GM12878 (cell line): ENCODE measurements at regions not wholly inside any gene's neighbourhood (a gene's known extent, or its start where the extent isn't known, plus 50 kb on each side); places are given as distances from the start of the nearest gene placed in this dataset.

ENCODE experiments used
- ATAC-seq: fragments of 200-7000 bp; cut with Tn5 transposase; 3 replicates; pipeline ENCODE4 v1.9.1; 2020; ENCODE audit warnings: mild to moderate bottlenecking, moderate library complexity
- BruUV-seq: library from RNA; stranded (reverse); fragments of 400-500 nt; replicated peaks from 2 replicates; lab custom pipeline; 2021; lab: Mats Ljungman, UMichigan
- CTCF ChIA-PET: fragments of 300-600 bp; sonication (Branson Sonifier 250); formaldehyde crosslinking; extraction: SDS; loops from one replicate; lab custom pipeline; 2021; ENCODE audit warnings: inconsistent platforms; lab: Yijun Ruan, JAX
- POLR2A ChIA-PET: fragments of 350-600 bp; formaldehyde crosslinking; extraction: SDS; loops from one replicate; lab custom pipeline; 2021; ENCODE audit warnings: inconsistent platforms; lab: Charles Lee
- RAD21 ChIA-PET: fragments of 300-600 bp; sonication (Branson Sonifier 250); formaldehyde crosslinking; loops from one replicate; lab custom pipeline; 2023; ENCODE audit warnings: antibody characterized with exemption; ENCODE audit not compliant: unreplicated experiment; lab: Charles Lee
- SMC1A ChIA-PET: fragments of 300-600 bp; sonication (Branson Sonifier 250); formaldehyde crosslinking; loops from one replicate; lab custom pipeline; 2023; ENCODE audit not compliant: unreplicated experiment, uncharacterized antibody; lab: Charles Lee
- DNase-seq: peaks from one replicate; pipeline ENCODE4 v3.0.0-alpha.2; 2011; ENCODE audit warnings: low read depth, low spot score
- FAIRE-seq: peaks from 3 replicates; lab custom pipeline; 2011; peaks lifted over from hg19 to GRCh38; lab: Jason Lieb, UNC
- H2AFZ ChIP-seq: 2 replicates; pipeline ENCODE4 v1.6.0; 2011; ENCODE audit warnings: low read depth, low read length, control low read depth; ENCODE audit not compliant: control insufficient read depth
- H3K27ac ChIP-seq: 2 replicates; pipeline ENCODE4 v1.5.1; 2011; ENCODE audit warnings: control low read depth; ENCODE audit not compliant: control insufficient read depth, insufficient read depth
- H3K27me3 ChIP-seq, 2 experiments: replicated peaks in 1 of 2; 2 replicates each; pipeline versions ENCODE4 v1.6.0 to v1.6.1; 2011; ENCODE audit warnings: low read length in 1 of 2; ENCODE audit not compliant: control insufficient read depth in 2 of 2, insufficient read depth in 2 of 2
- H3K36me3 ChIP-seq, 2 experiments: 2 replicates each; pipeline ENCODE4 v1.5.1; 2011; ENCODE audit warnings: low read length in 1 of 2; ENCODE audit not compliant: control insufficient read depth in 2 of 2, insufficient read depth in 2 of 2
- H3K4me1 ChIP-seq: 2 replicates; pipeline ENCODE4 v1.6.1; 2011; ENCODE audit warnings: mild to moderate bottlenecking, low read length, moderate library complexity, mixed read lengths; ENCODE audit not compliant: control insufficient read depth, insufficient read depth
- H3K4me2 ChIP-seq: 2 replicates; pipeline ENCODE4 v1.6.0; 2011; ENCODE audit warnings: control low read depth; ENCODE audit not compliant: control insufficient read depth, insufficient read depth
- H3K4me3 ChIP-seq: fragments of 200-600 bp; sonication (generic); 2 replicates; pipeline ENCODE4 v1.5.1; 2016
- H3K79me2 ChIP-seq: 2 replicates; pipeline ENCODE4 v1.6.0; 2011; ENCODE audit warnings: low read length; ENCODE audit not compliant: control insufficient read depth, insufficient read depth
- H3K9ac ChIP-seq: 2 replicates; pipeline ENCODE4 v1.8.0; 2011; ENCODE audit warnings: low read length, control low read depth, mixed read lengths; ENCODE audit not compliant: control insufficient read depth, insufficient read depth
- H3K9me3 ChIP-seq: replicated peaks from 3 replicates; pipeline ENCODE4 v1.5.1; 2011; ENCODE audit warnings: mild to moderate bottlenecking, low read length; ENCODE audit not compliant: control insufficient read depth, insufficient read depth
- H4K20me1 ChIP-seq: 2 replicates; pipeline ENCODE4 v1.6.0; 2011; ENCODE audit not compliant: control insufficient read depth, insufficient read depth
- CHD4 ChIP-seq: fragments of 200-600 bp; sonication (generic); IDR thresholded peaks from 2 replicates; pipeline ENCODE4 v1.6.1; 2016; ENCODE audit warnings: mild to moderate bottlenecking
- GATAD2B ChIP-seq: fragments of 450-650 bp; conservative IDR thresholded peaks from 2 replicates; pipeline ENCODE4 v1.6.1; 2017; ENCODE audit warnings: low read depth, mild to moderate bottlenecking, moderate library complexity
- HDAC2 ChIP-seq: fragments of 200-600 bp; sonication (generic); IDR thresholded peaks from 2 replicates; pipeline ENCODE4 v1.6.1; 2017
- HDGF ChIP-seq: fragments of 450-650 bp; IDR thresholded peaks from 2 replicates; pipeline ENCODE4 v1.6.1; 2016; ENCODE audit warnings: antibody characterized with exemption
- IKZF1 ChIP-seq: fragments of 450-650 bp; conservative IDR thresholded peaks from 2 replicates; pipeline ENCODE4 v1.6.1; 2017; ENCODE audit warnings: antibody characterized with exemption, mild to moderate bottlenecking
- IRF3 ChIP-seq: fragments of 450-650 bp; IDR thresholded peaks from 2 replicates; pipeline ENCODE4 v1.6.1; 2014; ENCODE audit warnings: mild to moderate bottlenecking
- MEF2B ChIP-seq: fragments of 450-650 bp; IDR thresholded peaks from 2 replicates; pipeline ENCODE4 v1.6.1; 2018; ENCODE audit warnings: mild to moderate bottlenecking, moderate library complexity; ENCODE audit not compliant: partially characterized antibody, poor library complexity, severe bottlenecking
- PML ChIP-seq: IDR thresholded peaks from 2 replicates; pipeline ENCODE4 v1.6.1; 2012; ENCODE audit warnings: low read length, inconsistent platforms
- POLR2A ChIP-seq: IDR thresholded peaks from 2 replicates; pipeline ENCODE4 v1.6.1; 2011; ENCODE audit warnings: low read depth, mild to moderate bottlenecking, low read length
- SMARCA5 ChIP-seq: fragments of 450-650 bp; IDR thresholded peaks from 2 replicates; pipeline ENCODE4 v1.6.1; 2017; ENCODE audit warnings: mild to moderate bottlenecking
- SREBF2 ChIP-seq: IDR thresholded peaks from 2 replicates; pipeline ENCODE4 v1.6.1; 2012; ENCODE audit warnings: mild to moderate bottlenecking, low read length
- STAT1 ChIP-seq: fragments of 450-650 bp; conservative IDR thresholded peaks from 2 replicates; pipeline ENCODE4 v1.6.1; 2014; ENCODE audit warnings: antibody characterized with exemption, mild to moderate bottlenecking
- TCF3 ChIP-seq: IDR thresholded peaks from 2 replicates; pipeline ENCODE4 v1.6.1; 2012; ENCODE audit warnings: low read depth, mild to moderate bottlenecking, low read length, borderline replicate concordance; ENCODE audit not compliant: insufficient read depth
- ZNF622 ChIP-seq: fragments of 450-650 bp; IDR thresholded peaks from 2 replicates; pipeline ENCODE4 v1.6.1; 2017; ENCODE audit warnings: mild to moderate bottlenecking, inconsistent platforms
- ZSCAN29 ChIP-seq: fragments of 450-650 bp; IDR thresholded peaks from 2 replicates; pipeline ENCODE4 v1.6.1; 2017; ENCODE audit warnings: mild to moderate bottlenecking, moderate library complexity
- whole genome bisulfite sequencing: methylation state at CpG from one replicate; pipeline ENCODE4 v1.1.6; 2016; ENCODE audit warnings: low lambda C conversion rate; ENCODE audit not compliant: insufficient replicate concordance, insufficient coverage; ENCODE audit errors: missing lambda C conversion rate; 5-methylcytosine and 5-hydroxymethylcytosine counted together
- in situ Hi-C: fragments of 300-500 bp; cut with MboI; formaldehyde crosslinking; loops from 9 replicates; pipeline ENCODE4 v1.14.3; 2018; ENCODE audit warnings: mixed read lengths
- intact Hi-C: fragments of 100-400 bp; cut with micrococcal nuclease; formaldehyde crosslinking; loops from one replicate; pipeline ENCODE4 v1.14.2; 2022; ENCODE audit not compliant: unreplicated experiment
- TF ChIP-seq, protein P1 (sequence below): IDR thresholded peaks from 2 replicates; pipeline ENCODE4 v1.6.1; 2012; ENCODE audit warnings: low read depth, low read length, improper control_type of control experiment
- TF ChIP-seq, protein P2 (sequence below): IDR thresholded peaks from 2 replicates; pipeline ENCODE4 v1.6.1; 2012; ENCODE audit warnings: improper control_type of control experiment, low read depth, low read length; ENCODE audit not compliant: insufficient replicate concordance

DNA sequence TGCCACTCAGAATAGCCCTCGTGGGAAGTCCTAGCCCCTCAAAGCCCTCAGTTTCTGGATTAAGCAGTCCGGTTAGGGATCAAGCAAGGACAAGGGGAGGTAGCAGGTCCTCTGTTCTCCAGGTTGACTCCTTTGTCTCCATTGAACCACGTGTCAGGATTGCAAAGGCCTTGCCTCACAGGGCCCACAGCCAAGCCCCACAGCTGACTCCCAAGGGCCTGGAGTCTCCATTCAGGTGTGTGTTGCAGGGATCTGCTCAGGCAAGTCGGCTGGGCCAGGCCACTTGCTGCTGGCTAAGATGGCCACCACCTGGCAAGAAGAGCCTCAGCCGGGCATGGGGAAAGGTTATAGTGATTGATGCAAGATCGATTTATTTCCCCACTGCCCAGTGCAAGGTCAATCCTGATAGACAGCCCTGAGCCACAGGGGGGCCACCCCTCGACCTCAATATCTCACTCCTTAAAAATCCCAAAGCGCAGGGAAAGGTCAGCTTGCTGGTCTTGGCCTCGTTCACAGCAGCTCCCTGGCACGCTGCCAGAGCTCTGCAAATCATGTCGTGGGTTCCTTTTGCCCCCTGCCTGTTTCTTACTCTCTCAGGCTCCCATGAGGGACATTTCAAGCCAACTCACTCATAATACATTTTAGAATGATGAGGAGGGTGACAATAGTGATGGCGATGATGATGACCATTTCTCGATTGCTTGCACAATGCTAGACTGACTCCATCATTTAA, 75.9 kb downstream of the EDN3 start:
- H3K27me3 ChIP-seq, result peaks cover 0 to 1% of the 10 kb centered on the region in 2 experiments; a peak in 3 of 4 replicates
- no peak for ATAC-seq
- H4K20me1 ChIP-seq, result no peaks in the 10 kb centered on the region
- intact Hi-C loops, result no loop called here
- ChIA-PET RAD21 (no interaction called here), SMC1A (no interaction called here), CTCF (no interaction called here), POLR2A (no interaction called here)
- 18% methylated on average over 13 of the region's 13 CpGs for WGBS
- BruUV-seq, result no TSS peak
- H3K36me3 ChIP-seq, result no peaks in the 10 kb centered on the region
- no peak for DNase-seq
- TF ChIP-seq POLR2A, result no peak
- TF ChIP-seq HDAC2, result no peak
- no peak for TF ChIP-seq ZNF622
- TF ChIP-seq MEF2B, result no peak
- no peak for TF ChIP-seq ZSCAN29
- TF ChIP-seq PML, result no peak
- TF ChIP-seq IKZF1, result no peak
- TF ChIP-seq GATAD2B, result no peak
- TF ChIP-seq HDGF, result no peak
- no peak for TF ChIP-seq CHD4
- TF ChIP-seq IRF3, result no peak
- TF ChIP-seq SREBF2, result no peak
- no peak for TF ChIP-seq SMARCA5
- TF ChIP-seq, protein P1, sequence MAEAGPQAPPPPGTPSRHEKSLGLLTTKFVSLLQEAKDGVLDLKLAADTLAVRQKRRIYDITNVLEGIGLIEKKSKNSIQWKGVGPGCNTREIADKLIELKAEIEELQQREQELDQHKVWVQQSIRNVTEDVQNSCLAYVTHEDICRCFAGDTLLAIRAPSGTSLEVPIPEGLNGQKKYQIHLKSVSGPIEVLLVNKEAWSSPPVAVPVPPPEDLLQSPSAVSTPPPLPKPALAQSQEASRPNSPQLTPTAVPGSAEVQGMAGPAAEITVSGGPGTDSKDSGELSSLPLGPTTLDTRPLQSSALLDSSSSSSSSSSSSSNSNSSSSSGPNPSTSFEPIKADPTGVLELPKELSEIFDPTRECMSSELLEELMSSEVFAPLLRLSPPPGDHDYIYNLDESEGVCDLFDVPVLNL, result no peak
- no peak for TF ChIP-seq TCF3
- no peak for TF ChIP-seq STAT1
- TF ChIP-seq, protein P2, sequence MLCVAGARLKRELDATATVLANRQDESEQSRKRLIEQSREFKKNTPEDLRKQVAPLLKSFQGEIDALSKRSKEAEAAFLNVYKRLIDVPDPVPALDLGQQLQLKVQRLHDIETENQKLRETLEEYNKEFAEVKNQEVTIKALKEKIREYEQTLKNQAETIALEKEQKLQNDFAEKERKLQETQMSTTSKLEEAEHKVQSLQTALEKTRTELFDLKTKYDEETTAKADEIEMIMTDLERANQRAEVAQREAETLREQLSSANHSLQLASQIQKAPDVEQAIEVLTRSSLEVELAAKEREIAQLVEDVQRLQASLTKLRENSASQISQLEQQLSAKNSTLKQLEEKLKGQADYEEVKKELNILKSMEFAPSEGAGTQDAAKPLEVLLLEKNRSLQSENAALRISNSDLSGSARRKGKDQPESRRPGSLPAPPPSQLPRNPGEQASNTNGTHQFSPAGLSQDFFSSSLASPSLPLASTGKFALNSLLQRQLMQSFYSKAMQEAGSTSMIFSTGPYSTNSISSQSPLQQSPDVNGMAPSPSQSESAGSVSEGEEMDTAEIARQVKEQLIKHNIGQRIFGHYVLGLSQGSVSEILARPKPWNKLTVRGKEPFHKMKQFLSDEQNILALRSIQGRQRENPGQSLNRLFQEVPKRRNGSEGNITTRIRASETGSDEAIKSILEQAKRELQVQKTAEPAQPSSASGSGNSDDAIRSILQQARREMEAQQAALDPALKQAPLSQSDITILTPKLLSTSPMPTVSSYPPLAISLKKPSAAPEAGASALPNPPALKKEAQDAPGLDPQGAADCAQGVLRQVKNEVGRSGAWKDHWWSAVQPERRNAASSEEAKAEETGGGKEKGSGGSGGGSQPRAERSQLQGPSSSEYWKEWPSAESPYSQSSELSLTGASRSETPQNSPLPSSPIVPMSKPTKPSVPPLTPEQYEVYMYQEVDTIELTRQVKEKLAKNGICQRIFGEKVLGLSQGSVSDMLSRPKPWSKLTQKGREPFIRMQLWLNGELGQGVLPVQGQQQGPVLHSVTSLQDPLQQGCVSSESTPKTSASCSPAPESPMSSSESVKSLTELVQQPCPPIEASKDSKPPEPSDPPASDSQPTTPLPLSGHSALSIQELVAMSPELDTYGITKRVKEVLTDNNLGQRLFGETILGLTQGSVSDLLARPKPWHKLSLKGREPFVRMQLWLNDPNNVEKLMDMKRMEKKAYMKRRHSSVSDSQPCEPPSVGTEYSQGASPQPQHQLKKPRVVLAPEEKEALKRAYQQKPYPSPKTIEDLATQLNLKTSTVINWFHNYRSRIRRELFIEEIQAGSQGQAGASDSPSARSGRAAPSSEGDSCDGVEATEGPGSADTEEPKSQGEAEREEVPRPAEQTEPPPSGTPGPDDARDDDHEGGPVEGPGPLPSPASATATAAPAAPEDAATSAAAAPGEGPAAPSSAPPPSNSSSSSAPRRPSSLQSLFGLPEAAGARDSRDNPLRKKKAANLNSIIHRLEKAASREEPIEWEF, result no peak
- H2AFZ ChIP-seq, result no peak overlapping the region
- FAIRE-seq, result no peak
- H3K27ac ChIP-seq, result no peak overlapping the region
- no peak overlapping the region for H3K4me3 ChIP-seq
- H3K4me2 ChIP-seq, result no peak overlapping the region
- H3K4me1 ChIP-seq, result no peaks in the 10 kb centered on the region
- no peak overlapping the region for H3K9ac ChIP-seq
- in situ Hi-C loops, result no loop called here
- no peaks in the 10 kb centered on the region for H3K79me2 ChIP-seq
- no peaks in the 10 kb centered on the region for H3K9me3 ChIP-seq
